ENCODE measurements at regions not wholly inside any gene's neighbourhood (a gene's known extent, or its start where the extent isn't known, plus 50 kb on each side); places are given as distances from the start of the nearest gene placed in this dataset.
"Not testable (repeated sequence)": the region's sequence is repeated elsewhere in the genome, so short reads cannot be mapped to it uniquely, and the experiment has no call there.

GRCh38 chr17:72472106-72472505 lies 351.3 kb downstream of the SOX9 start:
- no peak for DNase-seq (ENCODE audit: low read depth)

GRCh38 chr17:72472853-72473390 lies 352.1 kb downstream of the SOX9 start:
- DNase-seq (ENCODE audit: low read depth): not testable (repeated sequence)

GRCh38 chr17:72474243-72474642 lies 353.4 kb downstream of the SOX9 start:
- DNase-seq (ENCODE audit: low read depth): no peak

GRCh38 chr17:72474719-72475477 lies 354.1 kb downstream of the SOX9 start:
- DNase-seq (ENCODE audit: low read depth): no peak

GRCh38 chr17:72476134-72476533 lies 355.3 kb downstream of the SOX9 start:
- DNase-seq (ENCODE audit: low read depth): no peak

GRCh38 chr17:72476575-72476986 lies 355.8 kb downstream of the SOX9 start:
- DNase-seq (ENCODE audit: low read depth): no peak

GRCh38 chr17:72477491-72477890 lies 356.7 kb downstream of the SOX9 start:
- no peak for DNase-seq (ENCODE audit: low read depth)

GRCh38 chr17:72479113-72479512 lies 358.3 kb downstream of the SOX9 start:
- DNase-seq (ENCODE audit: low read depth): no peak

- no peak for DNase-seq (ENCODE audit: low read depth)
Measured at GRCh38 chr17:72481572-72481971, 360.8 kb downstream of the SOX9 start.

- DNase-seq (ENCODE audit: low read depth): no peak
Measured at GRCh38 chr17:72485596-72485995, 364.8 kb downstream of the SOX9 start.

GRCh38 chr17:72486806-72487205 lies 366.0 kb downstream of the SOX9 start:
- DNase-seq (ENCODE audit: low read depth): no peak

GRCh38 chr17:72487731-72488494 lies 367.1 kb downstream of the SOX9 start:
- no peak for DNase-seq (ENCODE audit: low read depth)

GRCh38 chr17:72488555-72489271 lies 367.9 kb downstream of the SOX9 start:
- DNase-seq (ENCODE audit: low read depth): no peak

- DNase-seq (ENCODE audit: low read depth): no peak
Measured at GRCh38 chr17:72489272-72489641, 368.4 kb downstream of the SOX9 start.

GRCh38 chr17:72491102-72491501 lies 370.3 kb downstream of the SOX9 start:
- DNase-seq (ENCODE audit: low read depth): no peak

GRCh38 chr17:72492494-72492893 lies 371.7 kb downstream of the SOX9 start:
- no peak for DNase-seq (ENCODE audit: low read depth)

GRCh38 chr17:72492941-72493340 lies 372.1 kb downstream of the SOX9 start:
- DNase-seq (ENCODE audit: low read depth): no peak

- no peak for DNase-seq (ENCODE audit: low read depth)
Measured at GRCh38 chr17:72494566-72494965, 373.7 kb downstream of the SOX9 start.

GRCh38 chr17:72496461-72496860 lies 375.6 kb downstream of the SOX9 start:
- no peak for DNase-seq (ENCODE audit: low read depth)

GRCh38 chr17:72497915-72498314 lies 377.1 kb downstream of the SOX9 start:
- no peak for DNase-seq (ENCODE audit: low read depth)

GRCh38 chr17:72498364-72499210 lies 377.8 kb downstream of the SOX9 start:
- no peak for DNase-seq (ENCODE audit: low read depth)

Data from EH (cell line).